Activated T-helper 17 cell treated with anti-CD3 and anti-CD28 coated beads, Interleukin-2, amount 50 U/mL, for 72 hours (primary cell): ENCODE measurements at regions not wholly inside any gene's neighbourhood (a gene's known extent, or its start where the extent isn't known, plus 50 kb on each side); places are given as distances from the start of the nearest gene placed in this dataset.

ENCODE experiments used
- ATAC-seq: fragments of 150-1000 bp; cut with Tn5 transposase; replicated peaks from 2 replicates; pipeline ENCODE4 v1.10.0; 2021; ENCODE audit warnings: mild to moderate bottlenecking, moderate library complexity
- H3K27ac Mint-ChIP-seq: one replicate; pipeline ENCODE4 v1.8.0; 2022; ENCODE audit warnings: mixed read lengths
- H3K27me3 Mint-ChIP-seq: one replicate; pipeline ENCODE4 v1.8.0; 2022; ENCODE audit warnings: mixed read lengths
- H3K36me3 Mint-ChIP-seq: one replicate; pipeline ENCODE4 v1.8.0; 2022; ENCODE audit warnings: low read depth, mild to moderate bottlenecking, mixed read lengths
- H3K4me1 Mint-ChIP-seq: one replicate; pipeline ENCODE4 v1.8.0; 2022; ENCODE audit warnings: mixed read lengths
- H3K4me3 Mint-ChIP-seq: one replicate; pipeline ENCODE4 v1.8.0; 2022; ENCODE audit warnings: mild to moderate bottlenecking, mixed read lengths
- H3K9me3 Mint-ChIP-seq: one replicate; pipeline ENCODE4 v1.8.0; 2022; ENCODE audit warnings: mixed read lengths

GRCh38 chr7:67453580-67454380 lies 457.1 kb downstream of the TYW1 start:
- no peak for ATAC-seq
- no peak overlapping the region for H3K27ac Mint-ChIP-seq
- H3K4me3 Mint-ChIP-seq = no peak overlapping the region
- peaks cover 9% of the 10 kb centered on the region for H3K27me3 Mint-ChIP-seq
- peaks cover 5% of the 10 kb centered on the region for H3K9me3 Mint-ChIP-seq
- H3K4me1 Mint-ChIP-seq = no peaks in the 10 kb centered on the region
- H3K36me3 Mint-ChIP-seq = no peaks in the 10 kb centered on the region

- Mint-ChIP-seq H3K4me3 (no peak overlapping the region), H3K27me3 (peaks cover 11% of the 10 kb centered on the region), H3K36me3 (no peaks in the 10 kb centered on the region), H3K9me3 (peaks cover 5% of the 10 kb centered on the region), H3K27ac (no peak overlapping the region), H3K4me1 (no peaks in the 10 kb centered on the region)
- ATAC-seq = no peak
Observed at GRCh38 chr7:67455508-67455907, 458.9 kb downstream of the TYW1 start.

- no peaks in the 10 kb centered on the region for H3K4me1 Mint-ChIP-seq
- H3K36me3 Mint-ChIP-seq = no peaks in the 10 kb centered on the region
- H3K9me3 Mint-ChIP-seq = peaks cover 10% of the 10 kb centered on the region
- no peak overlapping the region for H3K27ac Mint-ChIP-seq
- no peak for ATAC-seq
- H3K27me3 Mint-ChIP-seq = peaks cover 10% of the 10 kb centered on the region
- no peak overlapping the region for H3K4me3 Mint-ChIP-seq
Observed at GRCh38 chr7:67462781-67463191, 466.2 kb downstream of the TYW1 start.

GRCh38 chr7:67463316-67463715 lies 466.7 kb downstream of the TYW1 start:
- H3K27me3 Mint-ChIP-seq = peaks cover 9% of the 10 kb centered on the region
- ATAC-seq = no peak
- H3K27ac Mint-ChIP-seq = no peak overlapping the region
- peaks cover 11% of the 10 kb centered on the region for H3K9me3 Mint-ChIP-seq
- no peak overlapping the region for H3K4me3 Mint-ChIP-seq
- H3K36me3 Mint-ChIP-seq = no peaks in the 10 kb centered on the region
- H3K4me1 Mint-ChIP-seq = no peaks in the 10 kb centered on the region

GRCh38 chr7:67463983-67464382 lies 467.4 kb downstream of the TYW1 start:
- H3K27me3 Mint-ChIP-seq = peaks cover 9% of the 10 kb centered on the region
- H3K27ac Mint-ChIP-seq = no peak overlapping the region
- H3K9me3 Mint-ChIP-seq = peaks cover 15% of the 10 kb centered on the region
- H3K4me1 Mint-ChIP-seq = no peaks in the 10 kb centered on the region
- ATAC-seq = no peak
- H3K4me3 Mint-ChIP-seq = no peak overlapping the region
- no peaks in the 10 kb centered on the region for H3K36me3 Mint-ChIP-seq

- peaks cover 4% of the 10 kb centered on the region for H3K27me3 Mint-ChIP-seq
- H3K36me3 Mint-ChIP-seq = no peaks in the 10 kb centered on the region
- no peaks in the 10 kb centered on the region for H3K4me1 Mint-ChIP-seq
- no peak for ATAC-seq
- no peak overlapping the region for H3K27ac Mint-ChIP-seq
- no peak overlapping the region for H3K4me3 Mint-ChIP-seq
- peaks cover 15% of the 10 kb centered on the region for H3K9me3 Mint-ChIP-seq
Observed at GRCh38 chr7:67466109-67466508, 469.5 kb downstream of the TYW1 start.

- ATAC-seq = no peak
- Mint-ChIP-seq H3K4me1 (no peaks in the 10 kb centered on the region), H3K4me3 (no peak overlapping the region), H3K27me3 (peaks cover 9% of the 10 kb centered on the region), H3K9me3 (peaks cover 17% of the 10 kb centered on the region), H3K27ac (no peak overlapping the region), H3K36me3 (no peaks in the 10 kb centered on the region)
Observed at GRCh38 chr7:67470256-67470751, 473.7 kb downstream of the TYW1 start.

GRCh38 chr7:67475293-67475692 lies 478.7 kb downstream of the TYW1 start:
- H3K4me1 Mint-ChIP-seq = no peaks in the 10 kb centered on the region
- no peak for ATAC-seq
- H3K27ac Mint-ChIP-seq = no peak overlapping the region
- H3K36me3 Mint-ChIP-seq = no peaks in the 10 kb centered on the region
- peaks cover 5% of the 10 kb centered on the region for H3K27me3 Mint-ChIP-seq
- no peak overlapping the region for H3K4me3 Mint-ChIP-seq
- peaks cover 6% of the 10 kb centered on the region for H3K9me3 Mint-ChIP-seq

GRCh38 chr7:67478066-67478465 lies 481.4 kb downstream of the TYW1 start:
- no peak overlapping the region for H3K4me3 Mint-ChIP-seq
- no peak for ATAC-seq

GRCh38 chr7:67484244-67484751 lies 487.7 kb downstream of the TYW1 start:
- H3K36me3 Mint-ChIP-seq = no peaks in the 10 kb centered on the region
- H3K27ac Mint-ChIP-seq = no peak overlapping the region
- no peaks in the 10 kb centered on the region for H3K4me1 Mint-ChIP-seq
- no peak for ATAC-seq
- H3K9me3 Mint-ChIP-seq = peaks cover 4% of the 10 kb centered on the region
- H3K27me3 Mint-ChIP-seq = peaks cover 9% of the 10 kb centered on the region
- no peak overlapping the region for H3K4me3 Mint-ChIP-seq

More at GRCh38 chr7:67478066-67478465, 481.4 kb downstream of the TYW1 start:
- H3K27me3 Mint-ChIP-seq = peaks cover 5% of the 10 kb centered on the region
- H3K36me3 Mint-ChIP-seq = no peaks in the 10 kb centered on the region
- peaks cover 6% of the 10 kb centered on the region for H3K9me3 Mint-ChIP-seq
- no peak overlapping the region for H3K27ac Mint-ChIP-seq
- no peaks in the 10 kb centered on the region for H3K4me1 Mint-ChIP-seq

- ATAC-seq = no peak
- Mint-ChIP-seq H3K4me1 (no peaks in the 10 kb centered on the region), H3K27me3 (peaks cover 9% of the 10 kb centered on the region), H3K36me3 (no peaks in the 10 kb centered on the region), H3K27ac (no peak overlapping the region), H3K9me3 (peaks cover 9% of the 10 kb centered on the region), H3K4me3 (no peak overlapping the region)
Observed at GRCh38 chr7:67486401-67486800, 489.8 kb downstream of the TYW1 start.

- Mint-ChIP-seq H3K36me3 (no peaks in the 10 kb centered on the region), H3K4me1 (no peaks in the 10 kb centered on the region), H3K4me3 (no peak overlapping the region), H3K9me3 (peaks cover 9% of the 10 kb centered on the region), H3K27ac (no peak overlapping the region), H3K27me3 (peaks cover 9% of the 10 kb centered on the region)
- ATAC-seq = no peak
Observed at GRCh38 chr7:67487316-67487715, 490.7 kb downstream of the TYW1 start.

GRCh38 chr7:67489881-67490280 lies 493.2 kb downstream of the TYW1 start:
- Mint-ChIP-seq H3K9me3 (peaks cover 18% of the 10 kb centered on the region), H3K27me3 (peaks cover 7% of the 10 kb centered on the region), H3K4me3 (no peak overlapping the region), H3K4me1 (no peaks in the 10 kb centered on the region), H3K27ac (no peak overlapping the region), H3K36me3 (no peaks in the 10 kb centered on the region)
- no peak for ATAC-seq

- Mint-ChIP-seq H3K27ac (no peak overlapping the region), H3K36me3 (no peaks in the 10 kb centered on the region), H3K27me3 (no peaks in the 10 kb centered on the region), H3K9me3 (peaks cover 19% of the 10 kb centered on the region), H3K4me3 (no peak overlapping the region), H3K4me1 (no peaks in the 10 kb centered on the region)
- ATAC-seq = no peak
Observed at GRCh38 chr7:67493366-67493765, 496.7 kb downstream of the TYW1 start.

- H3K27me3 Mint-ChIP-seq = no peaks in the 10 kb centered on the region
- H3K4me1 Mint-ChIP-seq = no peaks in the 10 kb centered on the region
- H3K4me3 Mint-ChIP-seq = no peak overlapping the region
- H3K9me3 Mint-ChIP-seq = peaks cover 21% of the 10 kb centered on the region
- H3K27ac Mint-ChIP-seq = no peak overlapping the region
- H3K36me3 Mint-ChIP-seq = no peaks in the 10 kb centered on the region
- no peak for ATAC-seq
Observed at GRCh38 chr7:67496589-67496988, 500.0 kb downstream of the TYW1 start.
